Nephron (organoid): ENCODE measurements at regions not wholly inside any gene's neighbourhood (a gene's known extent, or its start where the extent isn't known, plus 50 kb on each side); places are given as distances from the start of the nearest gene placed in this dataset.
A peak's percentile ranks its signal among the peaks of the same experiment; 100 is the strongest.

ENCODE experiments used
- H3K27ac Mint-ChIP-seq, 3 experiments: 2 replicates each; pipeline ENCODE4 v1.8.0; 2020; ENCODE audit warnings: mixed read lengths in 3 of 3, mild to moderate bottlenecking in 2 of 3, moderate library complexity in 1 of 3
- H3K27me3 Mint-ChIP-seq: 2 replicates; pipeline ENCODE4 v1.8.0; 2021; ENCODE audit warnings: low read depth, mild to moderate bottlenecking, moderate library complexity, mixed read lengths
- H3K36me3 Mint-ChIP-seq: 2 replicates; pipeline ENCODE4 v1.8.0; 2020; ENCODE audit warnings: low read depth, mixed read lengths
- H3K4me1 Mint-ChIP-seq: 2 replicates; pipeline ENCODE4 v1.8.0; 2020; ENCODE audit warnings: mixed read lengths
- H3K4me3 Mint-ChIP-seq, 3 experiments: 2 replicates each; pipeline ENCODE4 v1.8.0; 2020; ENCODE audit warnings: mild to moderate bottlenecking in 3 of 3, mixed read lengths in 3 of 3, moderate library complexity in 2 of 3
- H3K9me3 Mint-ChIP-seq: 2 replicates; pipeline ENCODE4 v1.8.0; 2020; ENCODE audit warnings: mixed read lengths
- TF ChIP-seq, protein P1 (sequence below), 3 experiments: fragments of 200-600 bp; sonication (generic); IDR thresholded peaks; one replicate each; pipeline ENCODE4 v1.5.0; 2021; ENCODE audit warnings: antibody characterized with exemption in 3 of 3; ENCODE audit not compliant: unreplicated experiment in 3 of 3

DNA sequence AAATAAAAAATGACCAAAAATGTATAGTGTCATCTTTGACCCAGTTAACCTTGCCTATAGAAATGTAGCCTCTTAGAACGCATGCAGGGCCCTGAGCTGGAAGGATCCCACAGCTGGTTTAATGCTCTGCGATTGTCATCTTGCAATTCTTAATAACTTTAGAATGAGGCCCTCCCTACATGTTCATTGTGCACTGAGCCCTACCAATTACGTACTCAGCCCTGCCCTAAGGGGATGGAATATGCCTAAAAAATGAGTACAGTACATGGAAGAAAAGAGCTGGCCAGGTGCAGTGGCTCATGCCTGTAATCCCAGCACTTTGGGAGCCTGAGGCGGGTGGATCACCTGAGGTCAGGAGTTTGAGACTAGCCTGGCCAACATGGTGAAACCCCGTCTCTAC lies 57.8 kb upstream of the BCAR3 start:
- no peaks in the 10 kb centered on the region for H3K27me3 Mint-ChIP-seq
- TF ChIP-seq, protein P1, sequence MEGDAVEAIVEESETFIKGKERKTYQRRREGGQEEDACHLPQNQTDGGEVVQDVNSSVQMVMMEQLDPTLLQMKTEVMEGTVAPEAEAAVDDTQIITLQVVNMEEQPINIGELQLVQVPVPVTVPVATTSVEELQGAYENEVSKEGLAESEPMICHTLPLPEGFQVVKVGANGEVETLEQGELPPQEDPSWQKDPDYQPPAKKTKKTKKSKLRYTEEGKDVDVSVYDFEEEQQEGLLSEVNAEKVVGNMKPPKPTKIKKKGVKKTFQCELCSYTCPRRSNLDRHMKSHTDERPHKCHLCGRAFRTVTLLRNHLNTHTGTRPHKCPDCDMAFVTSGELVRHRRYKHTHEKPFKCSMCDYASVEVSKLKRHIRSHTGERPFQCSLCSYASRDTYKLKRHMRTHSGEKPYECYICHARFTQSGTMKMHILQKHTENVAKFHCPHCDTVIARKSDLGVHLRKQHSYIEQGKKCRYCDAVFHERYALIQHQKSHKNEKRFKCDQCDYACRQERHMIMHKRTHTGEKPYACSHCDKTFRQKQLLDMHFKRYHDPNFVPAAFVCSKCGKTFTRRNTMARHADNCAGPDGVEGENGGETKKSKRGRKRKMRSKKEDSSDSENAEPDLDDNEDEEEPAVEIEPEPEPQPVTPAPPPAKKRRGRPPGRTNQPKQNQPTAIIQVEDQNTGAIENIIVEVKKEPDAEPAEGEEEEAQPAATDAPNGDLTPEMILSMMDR (IDR thresholded peaks at IDR 0.05; ENCODE audit: unreplicated experiment in 3 of 3) = no peak
- peaks cover 2% of the 10 kb centered on the region for H3K9me3 Mint-ChIP-seq
- no peak overlapping the region for H3K4me3 Mint-ChIP-seq
- H3K27ac Mint-ChIP-seq = peak overlapping the region in 2 of 3 experiments; percentile 30 to 33
- H3K36me3 Mint-ChIP-seq = no peaks in the 10 kb centered on the region
- peaks cover 24% of the 10 kb centered on the region for H3K4me1 Mint-ChIP-seq

- no peaks in the 10 kb centered on the region for H3K36me3 Mint-ChIP-seq
- peaks cover 25% of the 10 kb centered on the region for H3K4me1 Mint-ChIP-seq
- H3K27ac Mint-ChIP-seq = no peak overlapping the region
- peaks cover 3% of the 10 kb centered on the region for H3K27me3 Mint-ChIP-seq
- TF ChIP-seq, protein P1 (IDR thresholded peaks at IDR 0.05; ENCODE audit: unreplicated experiment in 3 of 3) = no peak
- H3K4me3 Mint-ChIP-seq = no peak overlapping the region
- H3K9me3 Mint-ChIP-seq = peaks cover 2% of the 10 kb centered on the region
These were observed 57.3 kb upstream of the BCAR3 start for GRCh38 chr1:93738926-93739325.

- H3K9me3 Mint-ChIP-seq = peaks cover 2% of the 10 kb centered on the region
- H3K4me3 Mint-ChIP-seq = no peak overlapping the region
- no peaks in the 10 kb centered on the region for H3K36me3 Mint-ChIP-seq
- no peak overlapping the region for H3K27ac Mint-ChIP-seq
- TF ChIP-seq, protein P1 (IDR thresholded peaks at IDR 0.05; ENCODE audit: unreplicated experiment in 3 of 3) = no peak
- peaks cover 6% of the 10 kb centered on the region for H3K27me3 Mint-ChIP-seq
- peaks cover 29% of the 10 kb centered on the region for H3K4me1 Mint-ChIP-seq
These were observed 56.5 kb upstream of the BCAR3 start for GRCh38 chr1:93738075-93738622.

DNA sequence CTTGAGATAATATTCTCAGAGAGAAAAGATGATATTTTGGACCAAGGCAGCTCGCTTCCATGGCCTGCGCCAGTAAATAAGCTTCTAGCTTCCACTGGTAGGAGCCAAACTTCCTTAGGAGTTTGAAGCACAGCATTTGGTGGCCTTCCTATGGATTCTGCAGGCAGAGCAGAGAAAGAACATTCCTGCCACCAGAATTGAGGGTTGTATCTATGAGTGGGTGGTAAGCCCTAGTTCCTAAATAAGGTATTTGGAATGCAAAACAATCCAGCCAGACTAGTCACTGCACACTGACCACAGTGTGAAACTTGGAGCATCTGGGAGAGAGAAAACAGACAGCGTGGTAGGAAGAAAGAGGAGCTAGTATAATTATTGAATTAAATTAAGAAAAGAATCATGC lies 54.1 kb upstream of the BCAR3 start:
- peaks cover 2% of the 10 kb centered on the region for H3K9me3 Mint-ChIP-seq
- TF ChIP-seq, protein P1 (IDR thresholded peaks at IDR 0.05; ENCODE audit: unreplicated experiment in 3 of 3) = no peak
- H3K4me3 Mint-ChIP-seq = no peak overlapping the region
- peaks cover 29% of the 10 kb centered on the region for H3K4me1 Mint-ChIP-seq
- no peaks in the 10 kb centered on the region for H3K36me3 Mint-ChIP-seq
- H3K27ac Mint-ChIP-seq = peak overlapping the region in 1 of 3 experiments; percentile 70
- H3K27me3 Mint-ChIP-seq = peaks cover 12% of the 10 kb centered on the region

- no peaks in the 10 kb centered on the region for H3K36me3 Mint-ChIP-seq
- peaks cover 22% of the 10 kb centered on the region for H3K4me1 Mint-ChIP-seq
- peaks cover 13% of the 10 kb centered on the region for H3K27me3 Mint-ChIP-seq
- H3K4me3 Mint-ChIP-seq = no peak overlapping the region
- TF ChIP-seq, protein P1 (IDR thresholded peaks at IDR 0.05; ENCODE audit: unreplicated experiment in 3 of 3) = no peak
- H3K27ac Mint-ChIP-seq = no peak overlapping the region
- H3K9me3 Mint-ChIP-seq = peaks cover 2% of the 10 kb centered on the region
These were observed 53.4 kb upstream of the BCAR3 start for GRCh38 chr1:93734999-93735398.

DNA sequence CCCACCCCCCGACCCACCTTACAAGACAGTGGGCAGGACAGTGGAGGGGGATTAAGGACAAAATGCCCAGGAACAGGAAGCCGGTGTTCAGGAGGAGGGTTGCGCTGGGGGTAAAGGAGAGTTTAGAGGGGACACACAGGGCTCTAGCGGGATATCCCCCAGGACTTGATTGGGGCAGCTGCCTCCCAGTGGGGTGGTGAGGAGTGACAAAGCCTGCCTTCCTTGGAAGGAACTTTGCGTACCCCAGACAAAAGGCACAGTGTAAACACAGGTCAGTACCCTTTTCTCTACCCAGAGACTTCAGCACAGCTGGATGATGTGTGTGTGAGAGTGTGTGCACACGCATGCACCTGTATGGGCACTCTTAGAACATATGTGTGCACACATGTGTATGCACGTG lies 51.7 kb upstream of the BCAR3 start:
- Mint-ChIP-seq H3K36me3 (no peaks in the 10 kb centered on the region), H3K4me3 (no peak overlapping the region), H3K4me1 (peaks cover 17% of the 10 kb centered on the region), H3K27me3 (peaks cover 18% of the 10 kb centered on the region), H3K27ac (no peak overlapping the region), H3K9me3 (peaks cover 2% of the 10 kb centered on the region)
- TF ChIP-seq, protein P1 (IDR thresholded peaks at IDR 0.05; ENCODE audit: unreplicated experiment in 3 of 3) = no peak
